MM.1S (cell line): ENCODE measurements at regions not wholly inside any gene's neighbourhood (a gene's known extent, or its start where the extent isn't known, plus 50 kb on each side); places are given as distances from the start of the nearest gene placed in this dataset.

Experiments used
- EZH2 ChIP-seq: fragments of 300-600 bp; sonication (generic); optimal IDR thresholded peaks from 2 replicates; pipeline ENCODE3; 2017; ENCODE audit warnings: low read depth, mild to moderate bottlenecking, antibody characterized with exemption, low read length, mixed read lengths
- TF ChIP-seq, protein P1 (sequence below): fragments of 300-600 bp; sonication (generic); IDR thresholded peaks from 2 replicates; pipeline ENCODE4 v1.5.1; 2016; ENCODE audit warnings: antibody characterized with exemption, low read length, mixed read lengths

DNA sequence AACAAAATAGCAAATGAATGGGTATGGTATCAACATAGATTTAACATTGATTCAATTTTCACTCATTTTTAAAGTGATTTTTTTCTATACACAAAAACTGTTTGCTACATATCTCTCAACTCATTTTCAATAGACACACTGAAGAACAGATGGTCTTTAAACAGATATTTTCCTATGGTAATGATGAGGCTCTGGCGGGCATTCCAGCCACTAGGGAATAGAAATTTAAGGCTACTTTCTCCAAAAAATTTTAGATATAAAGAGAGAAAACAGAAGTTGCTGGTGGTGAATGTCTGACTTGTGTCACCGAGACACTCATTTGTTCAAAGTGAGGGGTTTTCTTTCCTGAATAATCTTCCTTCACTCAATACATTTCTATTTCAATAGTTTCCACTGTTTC is 693.0 kb downstream of the ETS1 start:
- TF ChIP-seq, protein P1, sequence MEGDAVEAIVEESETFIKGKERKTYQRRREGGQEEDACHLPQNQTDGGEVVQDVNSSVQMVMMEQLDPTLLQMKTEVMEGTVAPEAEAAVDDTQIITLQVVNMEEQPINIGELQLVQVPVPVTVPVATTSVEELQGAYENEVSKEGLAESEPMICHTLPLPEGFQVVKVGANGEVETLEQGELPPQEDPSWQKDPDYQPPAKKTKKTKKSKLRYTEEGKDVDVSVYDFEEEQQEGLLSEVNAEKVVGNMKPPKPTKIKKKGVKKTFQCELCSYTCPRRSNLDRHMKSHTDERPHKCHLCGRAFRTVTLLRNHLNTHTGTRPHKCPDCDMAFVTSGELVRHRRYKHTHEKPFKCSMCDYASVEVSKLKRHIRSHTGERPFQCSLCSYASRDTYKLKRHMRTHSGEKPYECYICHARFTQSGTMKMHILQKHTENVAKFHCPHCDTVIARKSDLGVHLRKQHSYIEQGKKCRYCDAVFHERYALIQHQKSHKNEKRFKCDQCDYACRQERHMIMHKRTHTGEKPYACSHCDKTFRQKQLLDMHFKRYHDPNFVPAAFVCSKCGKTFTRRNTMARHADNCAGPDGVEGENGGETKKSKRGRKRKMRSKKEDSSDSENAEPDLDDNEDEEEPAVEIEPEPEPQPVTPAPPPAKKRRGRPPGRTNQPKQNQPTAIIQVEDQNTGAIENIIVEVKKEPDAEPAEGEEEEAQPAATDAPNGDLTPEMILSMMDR, result no peak
- no peak for TF ChIP-seq EZH2
